ENCODE measurements at regions not wholly inside any gene's neighbourhood (a gene's known extent, or its start where the extent isn't known, plus 50 kb on each side); places are given as distances from the start of the nearest gene placed in this dataset.

DNA sequence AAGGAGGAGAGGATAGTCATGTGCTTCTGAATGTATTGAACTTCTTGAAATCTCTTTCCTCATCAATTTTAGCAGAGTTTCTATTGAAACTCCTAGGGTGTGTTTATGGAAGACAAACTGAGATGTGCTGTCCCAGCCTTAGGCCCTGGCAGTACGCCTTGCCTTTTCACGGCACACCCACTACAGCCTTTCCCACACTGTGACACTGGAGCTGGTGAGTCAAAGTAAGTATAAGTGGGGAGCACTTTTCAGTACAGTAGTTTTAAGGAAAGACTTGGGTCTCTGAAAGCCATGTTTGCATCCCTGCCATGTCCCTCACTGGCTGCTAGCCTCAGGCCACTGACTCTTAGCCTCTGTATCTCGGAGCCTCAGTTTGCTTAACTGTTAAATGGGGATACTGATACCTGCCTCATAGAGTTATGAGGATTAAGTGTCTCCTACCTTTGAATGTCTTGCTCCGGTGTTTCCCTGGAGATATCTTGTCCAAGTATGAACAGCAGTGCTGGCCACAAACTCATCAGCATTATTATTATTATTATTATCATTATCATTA lies 144.7 kb upstream of the CRHR1 start:
- TF ChIP-seq, protein P1, sequence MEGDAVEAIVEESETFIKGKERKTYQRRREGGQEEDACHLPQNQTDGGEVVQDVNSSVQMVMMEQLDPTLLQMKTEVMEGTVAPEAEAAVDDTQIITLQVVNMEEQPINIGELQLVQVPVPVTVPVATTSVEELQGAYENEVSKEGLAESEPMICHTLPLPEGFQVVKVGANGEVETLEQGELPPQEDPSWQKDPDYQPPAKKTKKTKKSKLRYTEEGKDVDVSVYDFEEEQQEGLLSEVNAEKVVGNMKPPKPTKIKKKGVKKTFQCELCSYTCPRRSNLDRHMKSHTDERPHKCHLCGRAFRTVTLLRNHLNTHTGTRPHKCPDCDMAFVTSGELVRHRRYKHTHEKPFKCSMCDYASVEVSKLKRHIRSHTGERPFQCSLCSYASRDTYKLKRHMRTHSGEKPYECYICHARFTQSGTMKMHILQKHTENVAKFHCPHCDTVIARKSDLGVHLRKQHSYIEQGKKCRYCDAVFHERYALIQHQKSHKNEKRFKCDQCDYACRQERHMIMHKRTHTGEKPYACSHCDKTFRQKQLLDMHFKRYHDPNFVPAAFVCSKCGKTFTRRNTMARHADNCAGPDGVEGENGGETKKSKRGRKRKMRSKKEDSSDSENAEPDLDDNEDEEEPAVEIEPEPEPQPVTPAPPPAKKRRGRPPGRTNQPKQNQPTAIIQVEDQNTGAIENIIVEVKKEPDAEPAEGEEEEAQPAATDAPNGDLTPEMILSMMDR (conservative IDR thresholded peaks at IDR 0.05; ENCODE audit: low read length) = no peak
- TF ChIP-seq EZH2phosphoT487 (IDR thresholded peaks at IDR 0.05; ENCODE audit: borderline replicate concordance) = no peak

Measured in Loucy (cell line).